CD14-positive monocyte (primary cell): ENCODE measurements at regions not wholly inside any gene's neighbourhood (a gene's known extent, or its start where the extent isn't known, plus 50 kb on each side); places are given as distances from the start of the nearest gene placed in this dataset.

Experiments
- DNase-seq, 3 donors: peaks; one replicate each; pipeline ENCODE4 v3.0.0-alpha.2; 2011 to 2022
- H2AFZ ChIP-seq: 2 replicates; pipeline ENCODE4 v1.6.0; 2012; ENCODE audit warnings: mild to moderate bottlenecking, low read depth, low read length, inconsistent platforms; ENCODE audit not compliant: insufficient read depth, poor library complexity, severe bottlenecking
- H3K27ac ChIP-seq, 2 donors: 1 replicate in 1 of 2; 2 replicates in 1 of 2; pipeline ENCODE4 v1.5.1; 2012 to 2013; ENCODE audit warnings: low read length in 2 of 2, control low read depth in 1 of 2, inconsistent platforms in 1 of 2, low read depth in 1 of 2, mild to moderate bottlenecking in 1 of 2
- H3K27me3 ChIP-seq, 2 donors: one replicate each; pipeline versions ENCODE4 v1.6.0 to v1.6.1; 2011 to 2013; ENCODE audit warnings: low read length in 2 of 2; ENCODE audit not compliant: control insufficient read depth in 2 of 2, insufficient read depth in 2 of 2
- H3K36me3 ChIP-seq, 2 donors: replicated peaks in 1 of 2; 1 replicate in 1 of 2; 2 replicates in 1 of 2; pipeline versions ENCODE4 v1.5.1 to v1.6.1; 2012 to 2013; ENCODE audit warnings: low read length in 2 of 2, control low read depth in 1 of 2, inconsistent platforms in 1 of 2, mild to moderate bottlenecking in 1 of 2; ENCODE audit not compliant: insufficient read depth in 2 of 2, control insufficient read depth in 1 of 2
- H3K4me1 ChIP-seq, 2 donors: 1 replicate in 1 of 2; 2 replicates in 1 of 2; pipeline versions ENCODE4 v1.5.1 to v1.6.1; 2012 to 2013; ENCODE audit warnings: low read length in 2 of 2, control low read depth in 1 of 2, inconsistent platforms in 1 of 2, mild to moderate bottlenecking in 1 of 2, moderate library complexity in 1 of 2; ENCODE audit not compliant: insufficient read depth in 2 of 2, control insufficient read depth in 1 of 2
- H3K4me2 ChIP-seq: replicated peaks from 2 replicates; pipeline ENCODE3; 2012; ENCODE audit warnings: low read length, moderate library complexity, mild to moderate bottlenecking; ENCODE audit not compliant: poor library complexity, severe bottlenecking; ENCODE audit errors: extremely low read depth
- H3K4me3 ChIP-seq, 3 experiments: fragments of 200-600 bp in 1 of 3; sonication (generic) in 1 of 3; replicated peaks in 1 of 3; 1 replicate in 2 of 3; 2 replicates in 1 of 3; pipeline ENCODE4 v1.5.1; 2011 to 2013; ENCODE audit warnings: low read length in 3 of 3, mild to moderate bottlenecking in 3 of 3, control low read depth in 2 of 3, low read depth in 2 of 3, inconsistent platforms in 1 of 3, moderate library complexity in 1 of 3
- H3K79me2 ChIP-seq: 2 replicates; pipeline ENCODE4 v1.6.0; 2012; ENCODE audit warnings: mild to moderate bottlenecking, control low read depth, inconsistent platforms, low read length, moderate library complexity; ENCODE audit not compliant: insufficient read depth
- H3K9ac ChIP-seq: 2 replicates; pipeline ENCODE4 v1.6.0; 2017; ENCODE audit warnings: low read length, mild to moderate bottlenecking; ENCODE audit not compliant: insufficient read depth, poor library complexity, severe bottlenecking
- H3K9me3 ChIP-seq, 2 donors: replicated peaks in 1 of 2; 1 replicate in 1 of 2; 2 replicates in 1 of 2; pipeline versions ENCODE4 v1.5.1 to v1.6.1; 2012 to 2013; ENCODE audit warnings: low read length in 2 of 2, control low read depth in 1 of 2; ENCODE audit not compliant: control insufficient read depth in 1 of 2, insufficient read depth in 1 of 2
- H4K20me1 ChIP-seq: 2 replicates; pipeline ENCODE4 v1.6.0; 2012; ENCODE audit warnings: mild to moderate bottlenecking, low read length, control low read depth, moderate library complexity; ENCODE audit not compliant: insufficient read depth
- H3K27ac Mint-ChIP-seq, 7 donors: one replicate each; pipeline ENCODE4 v1.8.0; 2020; ENCODE audit warnings: mild to moderate bottlenecking in 7 of 7, mixed read lengths in 7 of 7, moderate library complexity in 6 of 7, inconsistent platforms in 2 of 7
- H3K27me3 Mint-ChIP-seq, 3 donors: one replicate each; pipeline ENCODE4 v1.8.0; 2021 to 2022; ENCODE audit warnings: low read depth in 3 of 3, mild to moderate bottlenecking in 3 of 3, mixed read lengths in 3 of 3, moderate library complexity in 3 of 3, inconsistent platforms in 1 of 3
- H3K36me3 Mint-ChIP-seq, 2 donors: one replicate each; pipeline ENCODE4 v1.8.0; 2020; ENCODE audit warnings: mixed read lengths in 2 of 2, inconsistent platforms in 1 of 2, mild to moderate bottlenecking in 1 of 2
- H3K4me1 Mint-ChIP-seq: one replicate; pipeline ENCODE4 v1.8.0; 2020; ENCODE audit warnings: mild to moderate bottlenecking, mixed read lengths
- H3K4me3 Mint-ChIP-seq, 2 donors: one replicate each; pipeline ENCODE4 v1.8.0; 2020; ENCODE audit warnings: mild to moderate bottlenecking in 2 of 2, mixed read lengths in 2 of 2, moderate library complexity in 1 of 2
- H3K9me3 Mint-ChIP-seq, 7 donors: one replicate each; pipeline ENCODE4 v1.8.0; 2020 to 2022; ENCODE audit warnings: mixed read lengths in 7 of 7, mild to moderate bottlenecking in 6 of 7, moderate library complexity in 6 of 7, inconsistent platforms in 2 of 7
- WGBS: methylation state at CpG from one replicate; pipeline ENCODE4 v1.1.5; 2013; ENCODE audit warnings: missing lambda C conversion rate; ENCODE audit not compliant: insufficient coverage; 5-methylcytosine and 5-hydroxymethylcytosine counted together
- intact Hi-C, 2 donors: fragments of 100-400 bp; cut with micrococcal nuclease; formaldehyde crosslinking; loops; one replicate each; pipeline versions ENCODE4 v1.15.0 to v1.15.1; 2023
- TF ChIP-seq, protein P1 (sequence below): fragments of 200-600 bp; IDR thresholded peaks from one replicate; pipeline ENCODE4 v1.8.0; 2022; ENCODE audit warnings: antibody characterized with exemption, mild to moderate bottlenecking

DNA sequence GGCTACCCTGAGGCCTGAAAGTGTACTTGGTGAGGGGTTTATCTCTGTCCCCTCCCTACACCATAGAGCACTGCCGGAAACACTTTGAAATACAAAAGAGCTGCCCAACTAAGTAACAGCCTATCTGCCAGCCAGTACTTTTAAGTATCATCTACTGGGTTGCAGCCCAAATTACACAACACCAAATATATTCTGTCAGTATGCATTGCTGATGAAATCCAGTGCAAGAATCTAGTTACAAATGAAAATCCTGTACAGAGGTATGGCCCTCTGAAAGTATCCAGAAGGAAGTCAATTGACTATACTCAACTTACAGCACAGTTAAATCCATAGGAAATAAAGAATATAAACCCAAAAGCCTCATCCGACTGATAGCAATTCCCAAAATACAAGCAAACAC lies 280.8 kb downstream of the CCDC85A start:
- Mint-ChIP-seq H3K4me3 (no peak overlapping the region), H3K9me3 (peaks cover 0 to 17% (median 5%) of the 10 kb centered on the region in 7 donors), H3K27ac (no peak overlapping the region), H3K4me1 (no peaks in the 10 kb centered on the region), H3K36me3 (no peaks in the 10 kb centered on the region), H3K27me3 (no peaks in the 10 kb centered on the region)
- Histone ChIP-seq H3K4me2 (no peak overlapping the region), H4K20me1 (no peaks in the 10 kb centered on the region), H2AFZ (no peak overlapping the region), H3K27me3 (no peaks in the 10 kb centered on the region), H3K36me3 (no peaks in the 10 kb centered on the region), H3K9me3 (peaks cover 11 to 12% of the 10 kb centered on the region in 2 donors), H3K9ac (no peak overlapping the region), H3K4me1 (no peaks in the 10 kb centered on the region), H3K79me2 (no peaks in the 10 kb centered on the region), H3K27ac (no peak overlapping the region), H3K4me3 (no peak overlapping the region)
- TF ChIP-seq, protein P1, sequence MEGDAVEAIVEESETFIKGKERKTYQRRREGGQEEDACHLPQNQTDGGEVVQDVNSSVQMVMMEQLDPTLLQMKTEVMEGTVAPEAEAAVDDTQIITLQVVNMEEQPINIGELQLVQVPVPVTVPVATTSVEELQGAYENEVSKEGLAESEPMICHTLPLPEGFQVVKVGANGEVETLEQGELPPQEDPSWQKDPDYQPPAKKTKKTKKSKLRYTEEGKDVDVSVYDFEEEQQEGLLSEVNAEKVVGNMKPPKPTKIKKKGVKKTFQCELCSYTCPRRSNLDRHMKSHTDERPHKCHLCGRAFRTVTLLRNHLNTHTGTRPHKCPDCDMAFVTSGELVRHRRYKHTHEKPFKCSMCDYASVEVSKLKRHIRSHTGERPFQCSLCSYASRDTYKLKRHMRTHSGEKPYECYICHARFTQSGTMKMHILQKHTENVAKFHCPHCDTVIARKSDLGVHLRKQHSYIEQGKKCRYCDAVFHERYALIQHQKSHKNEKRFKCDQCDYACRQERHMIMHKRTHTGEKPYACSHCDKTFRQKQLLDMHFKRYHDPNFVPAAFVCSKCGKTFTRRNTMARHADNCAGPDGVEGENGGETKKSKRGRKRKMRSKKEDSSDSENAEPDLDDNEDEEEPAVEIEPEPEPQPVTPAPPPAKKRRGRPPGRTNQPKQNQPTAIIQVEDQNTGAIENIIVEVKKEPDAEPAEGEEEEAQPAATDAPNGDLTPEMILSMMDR = no peak
- intact Hi-C loops = no loop called here
- no peak for DNase-seq
- no CpG with 5 or more reads among the region's 2 CpGs for WGBS

DNA sequence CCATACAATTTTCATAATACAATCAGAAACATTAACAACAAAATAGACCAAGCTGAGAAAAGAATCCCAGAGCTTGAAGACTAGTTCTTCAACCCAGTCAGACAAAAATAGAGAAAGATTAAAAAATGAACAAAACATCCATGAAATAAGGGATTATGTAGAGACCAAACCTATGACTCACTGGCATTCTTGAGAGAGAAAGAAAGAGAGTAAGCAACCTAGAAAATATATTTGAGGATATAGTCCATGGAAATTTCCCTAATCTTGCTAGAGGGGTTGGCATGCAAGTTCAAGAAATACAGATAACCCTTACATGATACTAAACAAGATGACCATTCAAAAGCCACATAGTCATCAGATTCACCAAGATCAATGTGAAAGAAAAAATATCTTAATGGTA lies 281.7 kb downstream of the CCDC85A start:
- Histone ChIP-seq H4K20me1 (no peaks in the 10 kb centered on the region), H3K4me3 (no peak overlapping the region), H3K9me3 (peaks cover 11 to 12% of the 10 kb centered on the region in 2 donors), H3K36me3 (no peaks in the 10 kb centered on the region), H3K9ac (no peak overlapping the region), H3K4me2 (no peak overlapping the region), H3K27ac (no peak overlapping the region), H2AFZ (no peak overlapping the region), H3K79me2 (no peaks in the 10 kb centered on the region), H3K4me1 (no peaks in the 10 kb centered on the region), H3K27me3 (no peaks in the 10 kb centered on the region)
- no peaks in the 10 kb centered on the region for H3K36me3 Mint-ChIP-seq
- H3K4me3 Mint-ChIP-seq = no peak overlapping the region
- no peaks in the 10 kb centered on the region for H3K4me1 Mint-ChIP-seq
- intact Hi-C loops = no loop called here
- H3K9me3 Mint-ChIP-seq = peaks cover 0 to 17% (median 5%) of the 10 kb centered on the region in 7 donors
- no peaks in the 10 kb centered on the region for H3K27me3 Mint-ChIP-seq
- TF ChIP-seq, protein P1 = no peak
- H3K27ac Mint-ChIP-seq = no peak overlapping the region
- no peak for DNase-seq
